Activated CD8-positive, alpha-beta T cell treated with anti-CD3 and anti-CD28 coated beads for 36 hours (primary cell): ENCODE measurements at regions not wholly inside any gene's neighbourhood (a gene's known extent, or its start where the extent isn't known, plus 50 kb on each side); places are given as distances from the start of the nearest gene placed in this dataset.
"Not testable (repeated sequence)": the region's sequence is repeated elsewhere in the genome, so short reads cannot be mapped to it uniquely, and the experiment has no call there.

ENCODE experiments used
- ATAC-seq: fragments of 200-7000 bp; cut with Tn5 transposase; one replicate; pipeline ENCODE4 v1.10.0; 2021; ENCODE audit warnings: mild to moderate bottlenecking, moderate library complexity
- CTCF ChIA-PET: fragments of 350-600 bp; sonication (Branson Sonifier 250); formaldehyde crosslinking; loops from one replicate; lab custom pipeline; 2021; ENCODE audit warnings: antibody characterized with exemption; lab: Charles Lee
- POLR2A ChIA-PET: fragments of 350-600 bp; sonication (Branson Sonifier 250); formaldehyde crosslinking; loops from one replicate; lab custom pipeline; 2021; ENCODE audit warnings: antibody characterized with exemption; lab: Charles Lee
- DNase-seq: peaks from one replicate; pipeline ENCODE4 v3.0.0-alpha.2; 2020
- H3K27ac Mint-ChIP-seq: one replicate; pipeline ENCODE4 v1.8.0; 2021; ENCODE audit warnings: mild to moderate bottlenecking, mixed read lengths
- H3K27me3 Mint-ChIP-seq: one replicate; pipeline ENCODE4 v1.8.0; 2021; ENCODE audit warnings: mixed read lengths
- H3K36me3 Mint-ChIP-seq: one replicate; pipeline ENCODE4 v1.8.0; 2021; ENCODE audit warnings: low read depth, mixed read lengths
- H3K4me1 Mint-ChIP-seq: one replicate; pipeline ENCODE4 v1.8.0; 2021; ENCODE audit warnings: low read depth, mixed read lengths
- H3K4me3 Mint-ChIP-seq: one replicate; pipeline ENCODE4 v1.8.0; 2021; ENCODE audit warnings: mild to moderate bottlenecking, moderate library complexity, mixed read lengths
- H3K9me3 Mint-ChIP-seq: one replicate; pipeline ENCODE4 v1.8.0; 2021; ENCODE audit warnings: mixed read lengths
- intact Hi-C: fragments of 100-400 bp; cut with micrococcal nuclease; formaldehyde crosslinking; loops from one replicate; pipeline ENCODE4 v1.10.0; 2022
- TF ChIP-seq, protein P1 (sequence below): fragments of 200-600 bp; IDR thresholded peaks from one replicate; pipeline ENCODE4 v1.8.0; 2022; ENCODE audit warnings: antibody characterized with exemption, mild to moderate bottlenecking

DNA sequence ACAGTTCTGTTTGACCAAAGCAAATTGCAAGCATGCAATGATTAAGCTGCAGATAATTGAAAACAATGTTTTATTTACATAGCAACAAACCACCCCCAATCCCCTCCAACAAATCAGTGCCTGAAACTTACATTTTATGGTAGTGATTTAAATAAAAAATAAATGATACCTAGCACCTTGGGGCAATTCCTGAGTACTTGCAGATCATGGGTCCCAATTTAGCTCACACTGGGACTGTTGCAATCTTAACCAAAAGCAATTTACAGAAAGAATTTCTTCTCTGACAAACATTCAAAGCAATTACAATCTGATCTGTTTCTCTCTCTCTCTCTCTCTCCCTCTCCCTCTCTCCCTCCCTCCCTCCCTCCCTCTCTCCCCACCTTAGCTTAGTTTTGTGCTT lies 345.7 kb upstream of the PCSK5 start:
- ChIA-PET POLR2A (no interaction called here), CTCF (interaction anchor here (1.0 kb wide), 1 partner anchor 8 kb away, joined by 3 read pairs; no protein-coding TSS in a partner anchor)
- no peaks in the 10 kb centered on the region for H3K9me3 Mint-ChIP-seq
- H3K27me3 Mint-ChIP-seq, result peaks cover 2% of the 10 kb centered on the region
- ATAC-seq, result no peak
- no peaks in the 10 kb centered on the region for H3K4me1 Mint-ChIP-seq
- H3K4me3 Mint-ChIP-seq, result no peak overlapping the region
- H3K27ac Mint-ChIP-seq, result no peak overlapping the region
- no peak for DNase-seq
- TF ChIP-seq, protein P1, sequence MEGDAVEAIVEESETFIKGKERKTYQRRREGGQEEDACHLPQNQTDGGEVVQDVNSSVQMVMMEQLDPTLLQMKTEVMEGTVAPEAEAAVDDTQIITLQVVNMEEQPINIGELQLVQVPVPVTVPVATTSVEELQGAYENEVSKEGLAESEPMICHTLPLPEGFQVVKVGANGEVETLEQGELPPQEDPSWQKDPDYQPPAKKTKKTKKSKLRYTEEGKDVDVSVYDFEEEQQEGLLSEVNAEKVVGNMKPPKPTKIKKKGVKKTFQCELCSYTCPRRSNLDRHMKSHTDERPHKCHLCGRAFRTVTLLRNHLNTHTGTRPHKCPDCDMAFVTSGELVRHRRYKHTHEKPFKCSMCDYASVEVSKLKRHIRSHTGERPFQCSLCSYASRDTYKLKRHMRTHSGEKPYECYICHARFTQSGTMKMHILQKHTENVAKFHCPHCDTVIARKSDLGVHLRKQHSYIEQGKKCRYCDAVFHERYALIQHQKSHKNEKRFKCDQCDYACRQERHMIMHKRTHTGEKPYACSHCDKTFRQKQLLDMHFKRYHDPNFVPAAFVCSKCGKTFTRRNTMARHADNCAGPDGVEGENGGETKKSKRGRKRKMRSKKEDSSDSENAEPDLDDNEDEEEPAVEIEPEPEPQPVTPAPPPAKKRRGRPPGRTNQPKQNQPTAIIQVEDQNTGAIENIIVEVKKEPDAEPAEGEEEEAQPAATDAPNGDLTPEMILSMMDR, result no peak
- no peaks in the 10 kb centered on the region for H3K36me3 Mint-ChIP-seq
- intact Hi-C loops, result no loop called here

DNA sequence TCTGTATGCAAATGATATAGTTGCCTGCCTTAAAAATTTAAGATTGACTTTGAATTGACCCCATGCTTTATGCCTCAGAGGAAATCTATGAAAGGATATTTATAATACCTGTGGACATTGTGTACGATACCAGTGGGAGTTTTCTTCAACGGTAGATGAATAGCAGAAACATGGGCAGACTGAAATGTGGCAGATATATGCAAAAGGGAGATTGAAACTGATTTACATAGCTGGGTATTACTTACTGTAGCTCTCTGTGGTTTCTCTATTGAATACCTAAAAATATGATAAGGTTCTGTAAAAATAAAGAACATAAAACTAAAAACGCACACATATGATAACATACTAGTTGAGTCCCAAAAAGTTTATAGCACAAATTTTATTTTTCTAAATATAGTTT lies 345.2 kb upstream of the PCSK5 start:
- ChIA-PET POLR2A (no interaction called here), CTCF (no interaction called here)
- H3K4me3 Mint-ChIP-seq, result no peak overlapping the region
- H3K9me3 Mint-ChIP-seq, result no peaks in the 10 kb centered on the region
- TF ChIP-seq, protein P1, result no peak
- no peaks in the 10 kb centered on the region for H3K36me3 Mint-ChIP-seq
- DNase-seq (no peak), ATAC-seq (no peak)
- H3K27ac Mint-ChIP-seq, result no peak overlapping the region
- no peaks in the 10 kb centered on the region for H3K4me1 Mint-ChIP-seq
- H3K27me3 Mint-ChIP-seq, result peaks cover 2% of the 10 kb centered on the region
- intact Hi-C loops, result no loop called here

DNA sequence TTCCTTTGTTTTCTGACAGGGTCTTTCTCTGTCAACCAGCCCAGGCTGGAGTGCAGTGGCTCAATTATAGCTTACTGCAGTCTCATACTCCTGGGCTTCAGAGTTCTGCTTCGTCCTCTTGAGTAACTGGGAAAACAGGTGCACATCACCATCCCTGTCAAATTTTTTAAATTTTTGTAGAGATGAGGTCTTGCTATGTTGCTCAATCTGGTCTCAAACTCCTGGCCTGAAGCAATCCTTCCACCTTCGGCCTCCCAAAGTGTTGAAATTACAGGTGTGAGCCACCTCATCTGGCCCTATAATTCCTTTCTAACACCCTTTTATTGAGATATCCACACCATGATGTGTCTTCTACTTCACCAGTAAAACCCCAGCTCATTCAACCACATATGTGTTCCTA lies 341.6 kb upstream of the PCSK5 start:
- intact Hi-C loops, result no loop called here
- H3K4me3 Mint-ChIP-seq, result no peak overlapping the region
- CTCF ChIA-PET, result no interaction called here
- DNase-seq (no peak), ATAC-seq (no peak)
- no peaks in the 10 kb centered on the region for H3K4me1 Mint-ChIP-seq
- no peaks in the 10 kb centered on the region for H3K36me3 Mint-ChIP-seq
- no peak overlapping the region for H3K27ac Mint-ChIP-seq
- POLR2A ChIA-PET, result no interaction called here
- TF ChIP-seq, protein P1, result no peak
- H3K9me3 Mint-ChIP-seq, result no peaks in the 10 kb centered on the region
- H3K27me3 Mint-ChIP-seq, result peaks cover 2% of the 10 kb centered on the region

DNA sequence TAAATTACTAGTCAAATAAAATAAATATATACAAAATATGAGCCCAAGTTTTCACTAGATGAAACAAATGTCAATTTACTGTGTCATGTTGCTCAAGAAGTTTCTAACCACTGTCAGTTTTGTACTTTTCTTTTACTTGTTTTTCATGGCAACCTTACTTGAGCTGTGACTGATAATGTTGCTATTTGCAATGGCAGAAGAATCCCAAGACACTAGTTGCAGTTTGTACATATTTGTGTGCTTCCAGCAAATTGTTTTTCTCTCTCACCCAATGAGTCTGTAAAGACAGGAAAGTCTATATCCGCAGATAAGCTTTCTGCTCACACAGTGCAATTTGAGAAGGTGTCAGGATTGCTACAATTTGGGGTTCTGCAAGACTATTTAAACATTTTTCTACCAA lies 338.6 kb upstream of the PCSK5 start:
- no peak overlapping the region for H3K4me3 Mint-ChIP-seq
- no peak for ATAC-seq
- H3K4me1 Mint-ChIP-seq, result no peaks in the 10 kb centered on the region
- no peaks in the 10 kb centered on the region for H3K36me3 Mint-ChIP-seq
- no peak overlapping the region for H3K27ac Mint-ChIP-seq
- peaks cover 1% of the 10 kb centered on the region for H3K27me3 Mint-ChIP-seq
- no peaks in the 10 kb centered on the region for H3K9me3 Mint-ChIP-seq
- TF ChIP-seq, protein P1, result no peak
- no peak for DNase-seq
- CTCF ChIA-PET, result no interaction called here
- intact Hi-C loops, result no loop called here
- POLR2A ChIA-PET, result no interaction called here

DNA sequence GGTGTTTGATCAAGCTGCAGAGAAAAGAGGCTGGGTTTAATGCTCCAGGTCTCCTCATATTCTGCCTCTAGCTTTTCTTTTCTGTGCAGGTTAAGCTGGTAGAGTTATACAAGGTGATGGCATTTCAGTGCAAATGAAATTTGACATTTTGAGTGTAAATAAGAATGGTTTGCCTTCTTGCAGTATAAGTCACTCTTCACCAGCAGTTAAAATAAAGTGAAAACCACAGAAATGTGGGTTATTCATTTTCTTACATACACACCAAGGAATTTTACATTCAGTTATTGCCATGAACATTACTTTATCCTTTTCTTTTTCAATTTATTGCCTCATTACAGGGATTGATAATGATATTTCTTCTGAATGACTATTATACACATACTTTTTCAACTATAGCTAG lies 337.5 kb upstream of the PCSK5 start:
- Mint-ChIP-seq H3K36me3 (no peaks in the 10 kb centered on the region), H3K9me3 (no peaks in the 10 kb centered on the region), H3K27ac (no peak overlapping the region), H3K4me3 (no peak overlapping the region), H3K27me3 (peaks cover 1% of the 10 kb centered on the region), H3K4me1 (no peaks in the 10 kb centered on the region)
- ChIA-PET CTCF (interaction anchor here (1.0 kb wide), 1 partner anchor 33 kb away, joined by 3 read pairs; no protein-coding TSS in a partner anchor), POLR2A (no interaction called here)
- ATAC-seq (no peak), DNase-seq (no peak)
- TF ChIP-seq, protein P1, result no peak
- intact Hi-C loops, result no loop called here

DNA sequence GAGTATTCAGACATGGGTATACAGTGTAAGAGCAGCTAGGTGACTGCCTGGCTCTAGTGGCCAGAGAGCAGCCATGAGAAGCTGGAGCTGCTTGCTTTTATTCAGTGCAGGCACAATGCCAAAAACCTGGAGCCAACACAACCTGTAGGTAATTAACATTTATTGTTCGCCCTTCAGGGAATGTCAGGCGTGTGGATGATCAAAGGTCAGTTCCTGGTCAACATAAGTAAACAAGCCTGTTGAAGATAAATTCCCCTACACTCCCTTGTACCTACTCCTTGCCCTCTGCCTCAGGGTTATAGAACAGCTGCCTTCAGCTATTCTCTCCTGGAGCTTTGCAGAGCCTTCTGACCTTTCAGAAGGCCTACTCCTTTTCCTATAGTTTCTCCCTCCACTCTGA lies 323.7 kb upstream of the PCSK5 start:
- ATAC-seq, H3K36me3 Mint-ChIP-seq, H3K9me3 Mint-ChIP-seq, CTCF ChIA-PET, H3K4me3 Mint-ChIP-seq, intact Hi-C loops, DNase-seq, H3K4me1 Mint-ChIP-seq, H3K27ac Mint-ChIP-seq, POLR2A ChIA-PET: not testable (repeated sequence)
- peaks cover 16% of the 10 kb centered on the region for H3K27me3 Mint-ChIP-seq
